HEK293 (cell line): ENCODE measurements at regions not wholly inside any gene's neighbourhood (a gene's known extent, or its start where the extent isn't known, plus 50 kb on each side); places are given as distances from the start of the nearest gene placed in this dataset.

Source experiments
- CTCF ChIA-PET: fragments of 350-600 bp; formaldehyde crosslinking; extraction: SDS; loops from one replicate; lab custom pipeline; 2021; ENCODE audit warnings: antibody characterized with exemption; lab: Yijun Ruan, JAX
- POLR2A ChIA-PET: fragments of 300-600 bp; formaldehyde crosslinking; extraction: SDS; loops from one replicate; lab custom pipeline; 2020; ENCODE audit warnings: antibody characterized with exemption, inconsistent platforms; lab: Yijun Ruan, JAX
- H3K27ac ChIP-seq: fragments of 200-500 bp; sonication (Bioruptor generic); 2 replicates; pipeline ENCODE4 v1.5.1; 2014; ENCODE audit warnings: low read depth, low read length, control low read depth, inconsistent platforms; ENCODE audit errors: extremely low read depth
- H3K36me3 ChIP-seq, 2 experiments: fragments of 200-500 bp in 1 of 2; sonication (Bioruptor generic) in 1 of 2; 1 replicate in 1 of 2; 2 replicates in 1 of 2; pipeline ENCODE4 v1.5.1; 2014 to 2017; ENCODE audit warnings: inconsistent platforms in 2 of 2, low read length in 2 of 2; ENCODE audit not compliant: control insufficient read depth in 2 of 2, insufficient read depth in 1 of 2
- H3K4me1 ChIP-seq: fragments of 200-500 bp; sonication (Bioruptor generic); 2 replicates; pipeline ENCODE4 v1.5.1; 2014; ENCODE audit warnings: mild to moderate bottlenecking, low read length, inconsistent platforms; ENCODE audit not compliant: control insufficient read depth, insufficient read depth
- H3K4me3 ChIP-seq: 2 replicates; pipeline ENCODE4 v1.5.1; 2011; ENCODE audit warnings: low read depth, mild to moderate bottlenecking, control low read depth, low read length, moderate library complexity
- H3K9me3 ChIP-seq: fragments of 200-500 bp; sonication (Bioruptor generic); 2 replicates; pipeline ENCODE4 v1.5.1; 2014; ENCODE audit warnings: low read depth, low read length, inconsistent platforms; ENCODE audit not compliant: control insufficient read depth, insufficient read depth
- BCL6B ChIP-seq: fragments of 450-650 bp; formaldehyde crosslinking; IDR thresholded peaks from 2 replicates; pipeline ENCODE4 v1.5.1; 2017; ENCODE audit warnings: missing biosample characterization, missing genetic modification characterization
- FEZF1 ChIP-seq: fragments of 450-650 bp; formaldehyde crosslinking; IDR thresholded peaks from 2 replicates; pipeline ENCODE4 v1.5.1; 2016; ENCODE audit warnings: missing biosample characterization, missing genetic modification characterization
- HOXC10 ChIP-seq: sonication (generic); formaldehyde crosslinking; IDR thresholded peaks from 2 replicates; pipeline ENCODE4 v1.8.1; 2023; ENCODE audit warnings: mild to moderate bottlenecking, missing genetic modification reagents
- IKZF3 ChIP-seq: fragments of 450-650 bp; IDR thresholded peaks from 2 replicates; pipeline ENCODE4 v1.5.0; 2018; ENCODE audit warnings: missing biosample characterization, mild to moderate bottlenecking, missing genetic modification characterization, moderate library complexity
- PRDM1 ChIP-seq: fragments of 450-650 bp; formaldehyde crosslinking; IDR thresholded peaks from 2 replicates; pipeline ENCODE4; 2016; ENCODE audit warnings: missing biosample characterization, missing genetic modification characterization
- SP3 ChIP-seq: fragments of 450-650 bp; formaldehyde crosslinking; IDR thresholded peaks from 2 replicates; pipeline ENCODE4 v1.5.1; 2016; ENCODE audit warnings: missing biosample characterization, missing genetic modification characterization
- ZIC2 ChIP-seq: fragments of 450-650 bp; formaldehyde crosslinking; IDR thresholded peaks from 2 replicates; pipeline ENCODE4 v1.5.1; 2016; ENCODE audit warnings: missing biosample characterization, missing genetic modification characterization
- ZNF112 ChIP-seq: fragments of 450-650 bp; formaldehyde crosslinking; IDR thresholded peaks from 2 replicates; pipeline ENCODE4 v1.5.0; 2017; ENCODE audit warnings: missing biosample characterization, missing genetic modification characterization
- ZNF239 ChIP-seq: fragments of 450-650 bp; formaldehyde crosslinking; IDR thresholded peaks from 2 replicates; pipeline ENCODE4 v1.5.1; 2016; ENCODE audit warnings: missing biosample characterization, missing genetic modification characterization
- ZNF266 ChIP-seq: fragments of 450-650 bp; formaldehyde crosslinking; IDR thresholded peaks from 2 replicates; pipeline ENCODE4 v1.5.1; 2016; ENCODE audit warnings: missing biosample characterization, missing genetic modification characterization, low read depth
- ZNF341 ChIP-seq: fragments of 450-650 bp; formaldehyde crosslinking; IDR thresholded peaks from 2 replicates; pipeline ENCODE4; 2016; ENCODE audit warnings: low read depth, missing biosample characterization, missing genetic modification characterization
- ZNF416 ChIP-seq: fragments of 450-650 bp; formaldehyde crosslinking; IDR thresholded peaks from 2 replicates; pipeline ENCODE4 v1.5.1; 2016; ENCODE audit warnings: missing biosample characterization, missing genetic modification characterization
- ZNF548 ChIP-seq: fragments of 450-650 bp; formaldehyde crosslinking; IDR thresholded peaks from 2 replicates; pipeline ENCODE4 v1.5.1; 2016; ENCODE audit warnings: missing biosample characterization, missing genetic modification characterization
- ZNF560 ChIP-seq: fragments of 450-650 bp; formaldehyde crosslinking; IDR thresholded peaks from 2 replicates; pipeline ENCODE4 v1.5.1; 2017; ENCODE audit warnings: missing biosample characterization, missing genetic modification characterization, borderline replicate concordance
- ZNF600 ChIP-seq: fragments of 450-650 bp; formaldehyde crosslinking; IDR thresholded peaks from 2 replicates; pipeline ENCODE4 v1.5.1; 2016; ENCODE audit warnings: missing biosample characterization, missing genetic modification characterization
- ZNF629 ChIP-seq: fragments of 450-650 bp; formaldehyde crosslinking; IDR thresholded peaks from 2 replicates; pipeline ENCODE4 v1.5.1; 2017; ENCODE audit warnings: missing biosample characterization, missing genetic modification characterization
- ZNF747 ChIP-seq: fragments of 450-650 bp; formaldehyde crosslinking; IDR thresholded peaks from 2 replicates; pipeline ENCODE4 v1.5.1; 2016; ENCODE audit warnings: missing biosample characterization, missing genetic modification characterization
- ZNF776 ChIP-seq: fragments of 450-650 bp; formaldehyde crosslinking; IDR thresholded peaks from 2 replicates; pipeline ENCODE4 v1.5.0; 2017; ENCODE audit warnings: missing biosample characterization, missing genetic modification characterization, borderline replicate concordance
- ZSCAN4 ChIP-seq: fragments of 450-650 bp; formaldehyde crosslinking; IDR thresholded peaks from 2 replicates; pipeline ENCODE4 v1.5.1; 2017; ENCODE audit warnings: missing biosample characterization, missing genetic modification characterization
- ZSCAN5A ChIP-seq: fragments of 450-650 bp; formaldehyde crosslinking; IDR thresholded peaks from 2 replicates; pipeline ENCODE4 v1.5.1; 2016; ENCODE audit warnings: missing biosample characterization, missing genetic modification characterization
- TF ChIP-seq, protein P1 (sequence below): fragments of 450-650 bp; formaldehyde crosslinking; IDR thresholded peaks from 2 replicates; pipeline ENCODE4 v1.5.1; 2017; ENCODE audit warnings: missing biosample characterization, missing genetic modification characterization
- TF ChIP-seq, protein P2 (sequence below): fragments of 450-650 bp; formaldehyde crosslinking; IDR thresholded peaks from 2 replicates; pipeline ENCODE4 v1.5.1; 2016; ENCODE audit warnings: missing biosample characterization, missing genetic modification characterization, low read depth

GRCh38 chr5:35420200-35420599 is 189.9 kb upstream of the PRLR start:
- Histone ChIP-seq H3K9me3 (no peaks in the 10 kb centered on the region), H3K36me3 (no peaks in the 10 kb centered on the region), H3K4me1 (no peaks in the 10 kb centered on the region), H3K27ac (no peak overlapping the region)
- no peak for TF ChIP-seq ZNF776 (tag by site-specific recombination)
- no peak for TF ChIP-seq FEZF1 (tag by site-specific recombination)
- TF ChIP-seq ZNF266 (tag by site-specific recombination), result no peak
- TF ChIP-seq ZNF112 (tag by site-specific recombination), result no peak
- no peak for TF ChIP-seq HOXC10 (CRISPR knock-in tag)
- no peak for TF ChIP-seq IKZF3 (tag by site-specific recombination)
- TF ChIP-seq, protein P1, sequence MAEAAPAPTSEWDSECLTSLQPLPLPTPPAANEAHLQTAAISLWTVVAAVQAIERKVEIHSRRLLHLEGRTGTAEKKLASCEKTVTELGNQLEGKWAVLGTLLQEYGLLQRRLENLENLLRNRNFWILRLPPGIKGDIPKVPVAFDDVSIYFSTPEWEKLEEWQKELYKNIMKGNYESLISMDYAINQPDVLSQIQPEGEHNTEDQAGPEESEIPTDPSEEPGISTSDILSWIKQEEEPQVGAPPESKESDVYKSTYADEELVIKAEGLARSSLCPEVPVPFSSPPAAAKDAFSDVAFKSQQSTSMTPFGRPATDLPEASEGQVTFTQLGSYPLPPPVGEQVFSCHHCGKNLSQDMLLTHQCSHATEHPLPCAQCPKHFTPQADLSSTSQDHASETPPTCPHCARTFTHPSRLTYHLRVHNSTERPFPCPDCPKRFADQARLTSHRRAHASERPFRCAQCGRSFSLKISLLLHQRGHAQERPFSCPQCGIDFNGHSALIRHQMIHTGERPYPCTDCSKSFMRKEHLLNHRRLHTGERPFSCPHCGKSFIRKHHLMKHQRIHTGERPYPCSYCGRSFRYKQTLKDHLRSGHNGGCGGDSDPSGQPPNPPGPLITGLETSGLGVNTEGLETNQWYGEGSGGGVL, result no peak
- no peak for TF ChIP-seq ZNF416
- TF ChIP-seq BCL6B, result no peak
- TF ChIP-seq ZNF747 (tag by site-specific recombination), result no peak
- no peak for TF ChIP-seq ZNF600 (tag by site-specific recombination)
- TF ChIP-seq, protein P2, sequence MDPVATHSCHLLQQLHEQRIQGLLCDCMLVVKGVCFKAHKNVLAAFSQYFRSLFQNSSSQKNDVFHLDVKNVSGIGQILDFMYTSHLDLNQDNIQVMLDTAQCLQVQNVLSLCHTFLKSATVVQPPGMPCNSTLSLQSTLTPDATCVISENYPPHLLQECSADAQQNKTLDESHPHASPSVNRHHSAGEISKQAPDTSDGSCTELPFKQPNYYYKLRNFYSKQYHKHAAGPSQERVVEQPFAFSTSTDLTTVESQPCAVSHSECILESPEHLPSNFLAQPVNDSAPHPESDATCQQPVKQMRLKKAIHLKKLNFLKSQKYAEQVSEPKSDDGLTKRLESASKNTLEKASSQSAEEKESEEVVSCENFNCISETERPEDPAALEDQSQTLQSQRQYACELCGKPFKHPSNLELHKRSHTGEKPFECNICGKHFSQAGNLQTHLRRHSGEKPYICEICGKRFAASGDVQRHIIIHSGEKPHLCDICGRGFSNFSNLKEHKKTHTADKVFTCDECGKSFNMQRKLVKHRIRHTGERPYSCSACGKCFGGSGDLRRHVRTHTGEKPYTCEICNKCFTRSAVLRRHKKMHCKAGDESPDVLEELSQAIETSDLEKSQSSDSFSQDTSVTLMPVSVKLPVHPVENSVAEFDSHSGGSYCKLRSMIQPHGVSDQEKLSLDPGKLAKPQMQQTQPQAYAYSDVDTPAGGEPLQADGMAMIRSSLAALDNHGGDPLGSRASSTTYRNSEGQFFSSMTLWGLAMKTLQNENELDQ, result no peak
- no peak for TF ChIP-seq ZNF629
- TF ChIP-seq, all 188 proteins: peak for 0
- POLR2A ChIA-PET, result no interaction called here
- CTCF ChIA-PET, result interaction anchor here (2.8 kb wide), 1 partner anchor 17 kb away, joined by 17 read pairs; no protein-coding TSS in a partner anchor
- no peak overlapping the region for H3K4me3 ChIP-seq

- ChIA-PET POLR2A (no interaction called here), CTCF (interaction anchor here (1.1 kb wide), 1 partner anchor 19 kb away, joined by 5 read pairs; no protein-coding TSS in a partner anchor)
- no peak overlapping the region for H3K27ac ChIP-seq
- H3K36me3 ChIP-seq, result no peaks in the 10 kb centered on the region
- no peak overlapping the region for H3K4me3 ChIP-seq
- TF ChIP-seq ZNF548 (tag by site-specific recombination), result no peak
- TF ChIP-seq, all 188 proteins: peak for 0
- Histone ChIP-seq H3K4me1 (no peaks in the 10 kb centered on the region), H3K9me3 (no peaks in the 10 kb centered on the region)
Observed at GRCh38 chr5:35417040-35417439, 186.8 kb upstream of the PRLR start.

- H3K27ac ChIP-seq, result no peak overlapping the region
- no peaks in the 10 kb centered on the region for H3K36me3 ChIP-seq
- ChIA-PET CTCF (interaction anchor here (0.5 to 1.1 kb wide), 2 partner anchors 20 to 255 kb away, joined by 3 to 5 read pairs; no protein-coding TSS in a partner anchor), POLR2A (no interaction called here)
- no peak overlapping the region for H3K4me3 ChIP-seq
- H3K4me1 ChIP-seq, result no peaks in the 10 kb centered on the region
- no peaks in the 10 kb centered on the region for H3K9me3 ChIP-seq
- TF ChIP-seq ZNF341 (no peak), PRDM1 (no peak), SP3 (no peak), ZSCAN5A (tag by site-specific recombination) (no peak), ZNF239 (no peak), ZIC2 (tag by site-specific recombination) (no peak), ZNF560 (no peak), ZSCAN4 (tag by site-specific recombination) (no peak)
Observed at GRCh38 chr5:35416217-35416988, 186.1 kb upstream of the PRLR start.
